HG03103 (cell line): ENCODE measurements at regions not wholly inside any gene's neighbourhood (a gene's known extent, or its start where the extent isn't known, plus 50 kb on each side); places are given as distances from the start of the nearest gene placed in this dataset.

Experiments used
- ATAC-seq: cut with Tn5 transposase; IDR thresholded peaks from one replicate; pipeline ENCODE4 v1.9.1; 2021; ENCODE audit warnings: low read depth; ENCODE audit not compliant: unreplicated experiment

- ATAC-seq: no peak
These were observed 529.4 kb downstream of the TBC1D22A start for GRCh38 chr22:47291565-47292495.

- no peak for ATAC-seq
These were observed 528.4 kb downstream of the TBC1D22A start for GRCh38 chr22:47290706-47291430.

- ATAC-seq: no peak
These were observed 527.0 kb downstream of the TBC1D22A start for GRCh38 chr22:47289336-47289985.

- ATAC-seq: no peak
These were observed 526.2 kb downstream of the TBC1D22A start for GRCh38 chr22:47288680-47289079.

- ATAC-seq: no peak
These were observed 525.1 kb downstream of the TBC1D22A start for GRCh38 chr22:47287516-47287915.

GRCh38 chr22:47286590-47286989, 524.1 kb downstream of the TBC1D22A start:
- ATAC-seq: no peak

GRCh38 chr22:47285981-47286380, 523.5 kb downstream of the TBC1D22A start:
- no peak for ATAC-seq

- no peak for ATAC-seq
These were observed 522.4 kb downstream of the TBC1D22A start for GRCh38 chr22:47284822-47285221.

- no peak for ATAC-seq
These were observed 521.9 kb downstream of the TBC1D22A start for GRCh38 chr22:47284360-47284759.

GRCh38 chr22:47283616-47284270, 521.3 kb downstream of the TBC1D22A start:
- no peak for ATAC-seq

- no peak for ATAC-seq
These were observed 520.4 kb downstream of the TBC1D22A start for GRCh38 chr22:47282851-47283250.

GRCh38 chr22:47282366-47282765, 519.9 kb downstream of the TBC1D22A start:
- no peak for ATAC-seq

GRCh38 chr22:47281126-47282106, 519.0 kb downstream of the TBC1D22A start:
- ATAC-seq: no peak

GRCh38 chr22:47280301-47280700, 517.9 kb downstream of the TBC1D22A start:
- no peak for ATAC-seq

- no peak for ATAC-seq
These were observed 517.3 kb downstream of the TBC1D22A start for GRCh38 chr22:47279746-47280145.

- ATAC-seq: no peak
These were observed 516.9 kb downstream of the TBC1D22A start for GRCh38 chr22:47279337-47279736.

- no peak for ATAC-seq
These were observed 516.2 kb downstream of the TBC1D22A start for GRCh38 chr22:47278655-47279054.

GRCh38 chr22:47277531-47277930, 515.1 kb downstream of the TBC1D22A start:
- ATAC-seq: no peak

- ATAC-seq: no peak
These were observed 514.5 kb downstream of the TBC1D22A start for GRCh38 chr22:47276991-47277390.

- ATAC-seq: no peak
These were observed 514.0 kb downstream of the TBC1D22A start for GRCh38 chr22:47276450-47276820.
